Suprapubic skin (tissue), 4 donors: ENCODE measurements at regions not wholly inside any gene's neighbourhood (a gene's known extent, or its start where the extent isn't known, plus 50 kb on each side); places are given as distances from the start of the nearest gene placed in this dataset.

Experiments
- DNase-seq, 2 donors: peaks; one replicate each; pipeline ENCODE4 v3.0.0-alpha.2; 2019; ENCODE audit warnings: low spot score in 2 of 2
- H3K27ac ChIP-seq: fragments of 200-600 bp; sonication (generic); one replicate; pipeline ENCODE4 v1.5.1; 2019
- H3K27me3 ChIP-seq: fragments of 200-600 bp; sonication (generic); one replicate; pipeline ENCODE4 v1.5.1; 2019
- H3K36me3 ChIP-seq: fragments of 200-600 bp; sonication (generic); one replicate; pipeline ENCODE4 v1.5.1; 2019
- H3K4me1 ChIP-seq: fragments of 200-600 bp; sonication (generic); one replicate; pipeline ENCODE4 v1.5.1; 2019
- H3K4me3 ChIP-seq: fragments of 200-600 bp; sonication (generic); one replicate; pipeline ENCODE4 v1.5.1; 2019; ENCODE audit warnings: mild to moderate bottlenecking
- H3K9me3 ChIP-seq: fragments of 200-600 bp; sonication (generic); one replicate; pipeline ENCODE4 v1.5.1; 2019
- EP300 ChIP-seq: sonication (generic); formaldehyde crosslinking; IDR thresholded peaks from one replicate; pipeline ENCODE4 v1.6.1; 2017; ENCODE audit warnings: antibody characterized with exemption
- POLR2A ChIP-seq, 2 donors: fragments of 450-650 bp; IDR thresholded peaks; one replicate each; pipeline ENCODE4 v1.6.1; 2017; ENCODE audit warnings: antibody characterized with exemption in 2 of 2, mild to moderate bottlenecking in 2 of 2, moderate library complexity in 2 of 2
- POLR2AphosphoS5 ChIP-seq, 3 donors: sonication (generic); formaldehyde crosslinking; IDR thresholded peaks; one replicate each; pipeline ENCODE4 v1.6.1; 2017; ENCODE audit warnings: antibody characterized with exemption in 3 of 3
- WGBS: methylation state at CpG from one replicate; pipeline ENCODE4 v1.1.5; 2018; 5-methylcytosine and 5-hydroxymethylcytosine counted together
- TF ChIP-seq, protein P1 (sequence below), 2 donors: fragments of 200-600 bp in 1 of 2; fragments of 450-650 bp in 1 of 2; sonication (generic) in 1 of 2; IDR thresholded peaks; one replicate each; pipeline ENCODE4 v1.5.1; 2016 to 2019; ENCODE audit warnings: antibody characterized with exemption in 2 of 2, mild to moderate bottlenecking in 1 of 2, moderate library complexity in 1 of 2

DNA sequence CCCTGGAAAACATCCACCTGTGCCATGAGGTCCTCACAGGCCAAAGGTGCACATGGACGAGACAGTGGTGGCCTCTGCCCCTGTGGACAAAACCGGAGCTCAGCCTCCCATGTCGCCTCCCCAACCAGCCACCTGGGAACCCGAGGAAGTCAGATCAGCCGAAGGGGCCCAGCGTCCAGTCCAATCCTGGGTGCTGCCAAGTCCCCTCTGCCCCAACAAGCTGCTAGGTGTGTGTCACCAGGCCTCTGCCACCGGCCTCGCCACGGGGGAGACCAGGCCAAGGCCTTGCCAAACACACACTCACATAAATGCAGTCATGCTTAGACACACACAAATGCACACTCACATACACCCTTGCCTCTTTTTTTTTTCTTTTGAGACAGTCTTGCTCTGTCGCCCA is 167.8 kb downstream of the RBFOX3 start:
- H3K4me3 ChIP-seq, result no peak overlapping the region
- DNase-seq, result no peak
- no peak overlapping the region for H3K27ac ChIP-seq
- no peaks in the 10 kb centered on the region for H3K9me3 ChIP-seq
- TF ChIP-seq, protein P1, sequence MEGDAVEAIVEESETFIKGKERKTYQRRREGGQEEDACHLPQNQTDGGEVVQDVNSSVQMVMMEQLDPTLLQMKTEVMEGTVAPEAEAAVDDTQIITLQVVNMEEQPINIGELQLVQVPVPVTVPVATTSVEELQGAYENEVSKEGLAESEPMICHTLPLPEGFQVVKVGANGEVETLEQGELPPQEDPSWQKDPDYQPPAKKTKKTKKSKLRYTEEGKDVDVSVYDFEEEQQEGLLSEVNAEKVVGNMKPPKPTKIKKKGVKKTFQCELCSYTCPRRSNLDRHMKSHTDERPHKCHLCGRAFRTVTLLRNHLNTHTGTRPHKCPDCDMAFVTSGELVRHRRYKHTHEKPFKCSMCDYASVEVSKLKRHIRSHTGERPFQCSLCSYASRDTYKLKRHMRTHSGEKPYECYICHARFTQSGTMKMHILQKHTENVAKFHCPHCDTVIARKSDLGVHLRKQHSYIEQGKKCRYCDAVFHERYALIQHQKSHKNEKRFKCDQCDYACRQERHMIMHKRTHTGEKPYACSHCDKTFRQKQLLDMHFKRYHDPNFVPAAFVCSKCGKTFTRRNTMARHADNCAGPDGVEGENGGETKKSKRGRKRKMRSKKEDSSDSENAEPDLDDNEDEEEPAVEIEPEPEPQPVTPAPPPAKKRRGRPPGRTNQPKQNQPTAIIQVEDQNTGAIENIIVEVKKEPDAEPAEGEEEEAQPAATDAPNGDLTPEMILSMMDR (IDR thresholded peaks at IDR 0.05), result no peak
- TF ChIP-seq EP300 (no peak), POLR2A (IDR thresholded peaks at IDR 0.05) (no peak), POLR2AphosphoS5 (IDR thresholded peaks at IDR 0.05) (no peak)
- peaks cover 65% of the 10 kb centered on the region for H3K27me3 ChIP-seq
- H3K36me3 ChIP-seq, result no peaks in the 10 kb centered on the region
- no peaks in the 10 kb centered on the region for H3K4me1 ChIP-seq
- WGBS, result 88% methylated on average over 10 of the region's 10 CpGs

DNA sequence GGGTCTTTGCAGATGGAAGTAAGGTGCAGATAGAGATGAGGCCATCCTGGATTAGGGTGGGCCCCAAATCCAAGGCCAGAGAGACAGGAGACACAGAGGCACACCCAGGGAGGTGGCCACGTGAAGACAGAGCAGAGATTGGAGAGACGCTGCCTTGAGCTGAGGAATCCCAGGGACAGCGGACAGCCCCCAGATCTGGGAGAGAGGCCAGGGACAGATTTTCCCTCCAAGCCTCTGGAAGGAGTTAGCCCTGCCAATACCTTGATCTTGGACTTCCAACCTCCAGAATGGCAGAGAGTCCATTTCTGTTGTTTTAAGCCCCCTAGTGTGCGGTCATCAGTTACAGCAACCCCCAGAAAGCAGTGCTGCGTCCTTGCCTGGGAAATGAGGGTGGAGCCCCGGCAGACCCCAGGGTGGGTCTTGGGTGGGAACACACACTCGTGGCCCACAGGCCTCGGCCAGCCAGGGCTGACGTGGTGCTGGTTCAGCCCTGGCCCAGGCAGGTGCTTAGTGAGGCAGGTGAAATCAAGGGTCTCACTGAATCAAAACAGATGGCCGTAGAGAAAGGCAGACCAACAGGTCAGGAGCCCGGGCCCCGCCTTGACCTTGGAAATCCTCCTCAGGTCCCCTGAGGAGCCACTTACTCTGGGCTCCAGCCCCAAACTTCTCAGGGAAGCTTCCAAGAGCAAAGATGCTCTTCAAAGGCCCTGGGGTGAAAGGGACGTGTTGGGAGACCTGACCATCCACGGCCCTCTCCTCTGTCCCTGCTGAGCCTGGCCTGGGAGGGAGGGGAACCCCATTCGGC is 169.3 kb downstream of the RBFOX3 start:
- H3K4me1 ChIP-seq, result no peaks in the 10 kb centered on the region
- H3K27ac ChIP-seq, result no peak overlapping the region
- H3K4me3 ChIP-seq, result no peak overlapping the region
- WGBS, result 63% methylated on average over 10 of the region's 15 CpGs
- TF ChIP-seq POLR2A (IDR thresholded peaks at IDR 0.05) (no peak), EP300 (no peak), POLR2AphosphoS5 (IDR thresholded peaks at IDR 0.05) (no peak)
- TF ChIP-seq, protein P1 (IDR thresholded peaks at IDR 0.05), result no peak
- H3K36me3 ChIP-seq, result no peaks in the 10 kb centered on the region
- H3K27me3 ChIP-seq, result peaks cover 72% of the 10 kb centered on the region
- H3K9me3 ChIP-seq, result no peaks in the 10 kb centered on the region
- DNase-seq, result no peak

DNA sequence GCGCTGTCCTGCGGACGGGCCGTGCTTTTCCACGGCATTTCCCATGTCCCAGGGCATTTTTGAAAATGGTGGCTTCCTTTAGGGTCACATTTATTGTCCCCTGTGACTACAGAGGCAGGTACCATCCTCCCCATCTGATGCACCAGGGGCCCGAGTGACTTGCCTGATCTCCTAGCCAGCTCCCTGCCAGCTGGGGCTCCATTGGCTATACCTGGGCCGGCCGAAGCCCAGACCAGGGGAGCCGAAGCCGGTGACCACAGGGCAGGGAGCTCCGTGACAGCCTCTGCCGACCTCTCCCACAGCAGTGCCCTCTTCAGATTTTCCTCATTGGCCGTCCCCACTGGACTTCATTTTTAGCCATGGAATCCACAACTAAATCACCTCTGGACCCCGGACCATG is 170.6 kb downstream of the RBFOX3 start:
- H3K4me1 ChIP-seq, result no peaks in the 10 kb centered on the region
- H3K36me3 ChIP-seq, result no peaks in the 10 kb centered on the region
- peaks cover 71% of the 10 kb centered on the region for H3K27me3 ChIP-seq
- H3K9me3 ChIP-seq, result no peaks in the 10 kb centered on the region
- TF ChIP-seq POLR2AphosphoS5 (IDR thresholded peaks at IDR 0.05) (no peak), POLR2A (IDR thresholded peaks at IDR 0.05) (no peak), EP300 (no peak)
- TF ChIP-seq, protein P1 (IDR thresholded peaks at IDR 0.05), result no peak
- DNase-seq, result no peak
- no peak overlapping the region for H3K27ac ChIP-seq
- WGBS, result 79% methylated on average over 14 of the region's 14 CpGs
- no peak overlapping the region for H3K4me3 ChIP-seq

DNA sequence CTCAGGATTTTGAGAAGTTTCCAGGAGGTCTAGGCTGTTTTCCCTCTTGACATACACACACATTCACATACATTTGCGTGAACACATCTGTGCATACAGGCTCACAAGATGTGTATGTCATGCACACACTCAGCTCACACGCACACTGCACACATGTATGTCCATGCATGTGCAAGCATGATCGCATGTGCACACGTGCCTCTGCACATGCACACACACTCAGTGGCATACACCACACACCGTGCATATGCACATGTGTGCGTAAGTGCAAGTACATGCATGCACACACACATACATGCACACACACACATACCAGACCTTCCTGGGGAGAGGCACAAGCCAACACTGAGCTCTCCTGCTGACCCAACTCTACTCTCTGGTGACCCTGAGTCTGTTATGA is 171.4 kb downstream of the RBFOX3 start:
- 86% methylated on average over 6 of the region's 6 CpGs for WGBS
- peaks cover 72% of the 10 kb centered on the region for H3K27me3 ChIP-seq
- no peak for TF ChIP-seq POLR2A (IDR thresholded peaks at IDR 0.05)
- TF ChIP-seq, protein P1 (IDR thresholded peaks at IDR 0.05), result no peak
- TF ChIP-seq EP300, result no peak
- TF ChIP-seq POLR2AphosphoS5 (IDR thresholded peaks at IDR 0.05), result no peak

DNA sequence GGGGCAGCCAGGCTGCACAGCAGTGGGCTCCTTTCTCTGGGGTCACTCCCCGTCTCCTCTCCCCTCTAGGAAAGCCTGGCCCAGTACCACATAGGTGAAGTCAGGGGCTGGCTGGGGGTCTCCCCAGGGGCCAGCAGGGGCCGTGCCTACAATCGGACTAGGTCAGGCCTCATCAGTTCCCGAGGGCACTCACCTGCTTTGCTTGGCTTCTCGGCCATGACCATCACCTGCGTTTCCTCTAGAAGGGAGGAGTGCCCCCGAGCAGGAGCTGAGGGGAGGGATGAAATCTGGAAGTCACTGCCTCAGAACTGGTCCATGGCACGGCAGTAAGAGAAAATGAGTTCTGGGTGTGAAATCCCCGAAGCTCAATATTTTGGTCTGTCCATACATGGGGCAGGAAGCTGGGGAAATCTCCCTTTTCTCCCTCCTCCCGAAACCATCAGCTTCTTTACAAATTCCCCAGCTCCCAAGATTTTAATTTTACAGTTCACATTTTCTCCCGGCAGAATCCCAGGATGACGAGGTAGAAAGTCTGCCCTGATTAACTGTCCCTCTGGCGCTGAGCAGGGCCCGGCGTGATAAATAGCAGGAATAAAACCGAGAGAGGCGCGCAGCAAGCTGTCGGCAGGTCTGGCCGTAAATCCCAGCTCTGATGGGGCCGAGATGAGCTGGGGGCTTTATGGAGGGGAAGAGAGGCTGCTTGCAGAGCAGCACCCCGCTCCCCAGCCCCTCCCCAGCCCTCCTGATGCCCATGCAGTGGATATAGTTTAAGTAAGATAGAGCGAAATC is 172.1 kb downstream of the RBFOX3 start:
- Histone ChIP-seq H3K36me3 (no peaks in the 10 kb centered on the region), H3K27ac (no peak overlapping the region), H3K9me3 (no peaks in the 10 kb centered on the region), H3K4me1 (no peaks in the 10 kb centered on the region), H3K4me3 (no peak overlapping the region), H3K27me3 (peaks cover 72% of the 10 kb centered on the region)
- TF ChIP-seq POLR2A (IDR thresholded peaks at IDR 0.05) (no peak), EP300 (no peak), POLR2AphosphoS5 (IDR thresholded peaks at IDR 0.05) (no peak)
- TF ChIP-seq, protein P1 (IDR thresholded peaks at IDR 0.05), result no peak
- 40% methylated on average over 18 of the region's 23 CpGs for WGBS
- no peak for DNase-seq

More for the DNA sequence above, 171.4 kb downstream of the RBFOX3 start:
- H3K27ac ChIP-seq, result no peak overlapping the region
- no peak for DNase-seq
- H3K36me3 ChIP-seq, result no peaks in the 10 kb centered on the region
- no peaks in the 10 kb centered on the region for H3K9me3 ChIP-seq
- H3K4me1 ChIP-seq, result no peaks in the 10 kb centered on the region
- H3K4me3 ChIP-seq, result no peak overlapping the region
